HepG2 (cell line): ENCODE measurements at regions not wholly inside any gene's neighbourhood (a gene's known extent, or its start where the extent isn't known, plus 50 kb on each side); places are given as distances from the start of the nearest gene placed in this dataset.

ENCODE experiments used
- ATAC-seq: fragments of 200-7000 bp; cut with Tn5 transposase; 3 replicates; pipeline ENCODE4 v1.9.1; 2020; ENCODE audit warnings: mild to moderate bottlenecking, moderate library complexity
- BruUV-seq: library from RNA; stranded (reverse); fragments of 400-500 nt; replicated peaks from 2 replicates; lab custom pipeline; 2021; lab: Mats Ljungman, UMichigan
- CTCF ChIA-PET: fragments of 300-600 bp; formaldehyde crosslinking; extraction: SDS; loops from one replicate; lab custom pipeline; 2021; ENCODE audit warnings: low total read pairs, inconsistent platforms, low intra/inter-chr PET ratio; lab: Yijun Ruan, JAX
- POLR2A ChIA-PET: fragments of 350-600 bp; sonication (Branson Sonifier 250); formaldehyde crosslinking; loops from one replicate; lab custom pipeline; 2020; ENCODE audit warnings: antibody characterized with exemption, inconsistent platforms; lab: Yijun Ruan, JAX
- DNase-seq: peaks from one replicate; pipeline ENCODE4 v3.0.0-alpha.2; 2015; ENCODE audit warnings: low spot score
- FAIRE-seq: peaks from 3 replicates; lab custom pipeline; 2011; peaks lifted over from hg19 to GRCh38; lab: Jason Lieb, UNC
- H2AFZ ChIP-seq: one replicate; pipeline ENCODE4 v1.6.1; 2011; ENCODE audit warnings: low read length, inconsistent platforms
- H3K27ac ChIP-seq: fragments of 300-600 bp; 3 replicates; pipeline ENCODE4 v1.8.0; 2011; ENCODE audit warnings: mixed run types, mild to moderate bottlenecking, mixed read lengths, low read length, inconsistent platforms; ENCODE audit not compliant: insufficient read depth; ENCODE audit errors: extremely low read length
- H3K27me3 ChIP-seq, 2 experiments: fragments of 200-600 bp in 1 of 2; 2 replicates in 1 of 2; 3 replicates in 1 of 2; pipeline versions ENCODE4 v1.6.0 to v1.8.0; 2011; ENCODE audit warnings: low read length in 2 of 2, mild to moderate bottlenecking in 2 of 2, moderate library complexity in 2 of 2, inconsistent platforms in 1 of 2; ENCODE audit not compliant: insufficient read depth in 2 of 2, control insufficient read depth in 1 of 2
- H3K36me3 ChIP-seq, 2 experiments: fragments of 200-600 bp in 1 of 2; replicated peaks in 1 of 2; 2 replicates in 1 of 2; 3 replicates in 1 of 2; pipeline versions ENCODE4 v1.5.1 to v1.8.0; 2011; ENCODE audit warnings: low read length in 2 of 2, inconsistent platforms in 1 of 2; ENCODE audit not compliant: insufficient read depth in 2 of 2, control insufficient read depth in 1 of 2
- H3K4me1 ChIP-seq: 2 replicates; pipeline ENCODE4 v1.5.1; 2012; ENCODE audit warnings: low read length, inconsistent platforms; ENCODE audit not compliant: insufficient read depth
- H3K4me2 ChIP-seq: 2 replicates; pipeline ENCODE4 v1.6.0; 2011; ENCODE audit warnings: low read depth, low read length, inconsistent platforms
- H3K4me3 ChIP-seq, 3 experiments: fragments of 200-600 bp in 1 of 3; sonication (generic), shearing (Covaris generic) in 1 of 3; replicated peaks in 1 of 3; 2 replicates each; pipeline ENCODE4 v1.5.1; 2011 to 2016; ENCODE audit warnings: low read length in 3 of 3, inconsistent platforms in 2 of 3, low read depth in 2 of 3, mild to moderate bottlenecking in 2 of 3, control low read depth in 1 of 3, mixed read lengths in 1 of 3; ENCODE audit not compliant: insufficient read depth in 1 of 3
- H3K79me2 ChIP-seq: one replicate; pipeline ENCODE4 v1.6.1; 2011; ENCODE audit warnings: low read length, inconsistent platforms; ENCODE audit not compliant: insufficient read depth
- H3K9ac ChIP-seq: 2 replicates; pipeline ENCODE4 v1.6.0; 2011; ENCODE audit warnings: mild to moderate bottlenecking, low read depth, low read length, inconsistent platforms; ENCODE audit not compliant: insufficient read depth
- H3K9me3 ChIP-seq: 2 replicates; pipeline ENCODE4 v1.5.1; 2012; ENCODE audit warnings: mild to moderate bottlenecking, low read length
- H4K20me1 ChIP-seq: 2 replicates; pipeline ENCODE4 v1.6.0; 2011; ENCODE audit warnings: inconsistent platforms, mild to moderate bottlenecking, low read length, moderate library complexity; ENCODE audit not compliant: insufficient read depth
- ATF4 ChIP-seq, 2 experiments: fragments of 450-650 bp in 1 of 2; sonication (generic) in 1 of 2; formaldehyde crosslinking; IDR thresholded peaks; 2 replicates each; pipeline versions ENCODE4 v1.5.0 to v1.8.0; 2020 to 2022; ENCODE audit warnings: mild to moderate bottlenecking in 1 of 2, missing genetic modification reagents in 1 of 2
- CEBPB ChIP-seq: IDR thresholded peaks from 2 replicates; pipeline ENCODE4 v1.6.1; 2011; ENCODE audit warnings: low read depth, low read length, improper control_type of control experiment, borderline replicate concordance
- EP300 ChIP-seq, 3 experiments: sonication (generic) in 1 of 3; formaldehyde crosslinking in 1 of 3; IDR thresholded peaks; 2 replicates each; pipeline versions ENCODE4 v1.5.1 to v1.6.1; 2011 to 2020; ENCODE audit warnings: low read depth in 2 of 3, low read length in 2 of 3, borderline replicate concordance in 1 of 3, improper control_type of control experiment in 1 of 3, mild to moderate bottlenecking in 1 of 3, missing genetic modification reagents in 1 of 3, moderate library complexity in 1 of 3
- FOXC1 ChIP-seq: sonication (generic); formaldehyde crosslinking; IDR thresholded peaks from 2 replicates; pipeline ENCODE4 v1.8.0; 2022; ENCODE audit warnings: mild to moderate bottlenecking, missing genetic modification reagents, borderline replicate concordance
- JARID2 ChIP-seq: sonication (generic); formaldehyde crosslinking; IDR thresholded peaks from 2 replicates; pipeline ENCODE4 v1.8.1; 2023; ENCODE audit warnings: missing genetic modification reagents, inconsistent platforms; ENCODE audit not compliant: insufficient replicate concordance
- MAFG ChIP-seq: sonication (generic); formaldehyde crosslinking; IDR thresholded peaks from 2 replicates; pipeline ENCODE4 v1.5.1; 2020; ENCODE audit warnings: mild to moderate bottlenecking, missing genetic modification reagents
- MBNL3 ChIP-seq: fragments of 250-450 bp; sonication (Bioruptor Pico); conservative IDR thresholded peaks from 2 replicates; pipeline ENCODE4 v1.8.0; 2022; ENCODE audit warnings: mild to moderate bottlenecking, inconsistent platforms
- NFATC3 ChIP-seq: sonication (generic); formaldehyde crosslinking; IDR thresholded peaks from 2 replicates; pipeline ENCODE4 v1.5.1; 2020; ENCODE audit warnings: mild to moderate bottlenecking, missing genetic modification reagents
- POGZ ChIP-seq: sonication (generic); formaldehyde crosslinking; IDR thresholded peaks from 2 replicates; pipeline ENCODE4 v1.4.0; 2020; ENCODE audit warnings: mild to moderate bottlenecking, missing genetic modification reagents
- RBAK ChIP-seq: sonication (generic); formaldehyde crosslinking; IDR thresholded peaks from 2 replicates; pipeline ENCODE4 v1.5.1; 2020; ENCODE audit warnings: mild to moderate bottlenecking, missing genetic modification reagents
- REL ChIP-seq: sonication (generic); formaldehyde crosslinking; conservative IDR thresholded peaks from 2 replicates; pipeline ENCODE4 v1.8.0; 2022; ENCODE audit warnings: mild to moderate bottlenecking, missing genetic modification reagents, moderate library complexity
- SIN3B ChIP-seq: fragments of 150-350 bp; IDR thresholded peaks from 2 replicates; pipeline ENCODE4 v1.6.1; 2014; ENCODE audit warnings: low read length
- TBX3 ChIP-seq: fragments of 450-650 bp; IDR thresholded peaks from 2 replicates; pipeline ENCODE4 v1.6.1; 2017; ENCODE audit warnings: antibody characterized with exemption, mild to moderate bottlenecking, inconsistent platforms, borderline replicate concordance
- ZBTB1 ChIP-seq: sonication (generic); formaldehyde crosslinking; IDR thresholded peaks from 2 replicates; pipeline ENCODE4 v1.4.0; 2020; ENCODE audit warnings: missing genetic modification reagents, borderline replicate concordance
- ZGPAT ChIP-seq: IDR thresholded peaks from 2 replicates; pipeline ENCODE4 v1.6.1; 2016; ENCODE audit warnings: mild to moderate bottlenecking
- ZNF446 ChIP-seq: sonication (generic); formaldehyde crosslinking; IDR thresholded peaks from 2 replicates; pipeline ENCODE4 v1.5.0; 2020; ENCODE audit warnings: mild to moderate bottlenecking, missing genetic modification reagents
- ZNF569 ChIP-seq: sonication (generic); formaldehyde crosslinking; IDR thresholded peaks from 2 replicates; pipeline ENCODE4 v1.5.0; 2020; ENCODE audit warnings: mild to moderate bottlenecking, missing genetic modification reagents, moderate library complexity, borderline replicate concordance
- ZNF737 ChIP-seq: sonication (generic); formaldehyde crosslinking; IDR thresholded peaks from 2 replicates; pipeline ENCODE4 v1.5.0; 2020; ENCODE audit warnings: missing genetic modification reagents, mild to moderate bottlenecking, borderline replicate concordance
- WGBS: methylation state at CpG from one replicate; pipeline ENCODE4 v1.1.6; 2017; ENCODE audit warnings: low lambda C conversion rate; 5-methylcytosine and 5-hydroxymethylcytosine counted together
- in situ Hi-C: cut with HindIII; loops from 2 replicates; pipeline ENCODE4 v1.10.0; 2017; ENCODE audit warnings: low pct_unique_long_range_greater_than_20kb; ENCODE audit not compliant: extremely low pct_ligation_motif_present
- intact Hi-C: fragments of 100-400 bp; cut with micrococcal nuclease; formaldehyde crosslinking; loops from one replicate; pipeline ENCODE4 v1.10.0; 2022; ENCODE audit not compliant: unreplicated experiment

GRCh38 chr18:37900326-37900725 lies 334.7 kb upstream of the CELF4 start (continued):
- TF ChIP-seq JARID2 (CRISPR knock-in tag) (no peak), MBNL3 (CRISPR knock-in tag) (no peak), RBAK (CRISPR knock-in tag) (no peak), REL (CRISPR knock-in tag) (no peak), SIN3B (no peak), ZNF446 (CRISPR knock-in tag) (no peak)

- no TSS peak for BruUV-seq
- POLR2A ChIA-PET, result no interaction called here
- in situ Hi-C loops (no loop called here), intact Hi-C loops (no loop called here)
- H3K4me1 ChIP-seq, result no peaks in the 10 kb centered on the region
- no peaks in the 10 kb centered on the region for H3K79me2 ChIP-seq
- H3K4me2 ChIP-seq, result no peak overlapping the region
- no peak for ATAC-seq
- no peaks in the 10 kb centered on the region for H4K20me1 ChIP-seq
- no peaks in the 10 kb centered on the region for H3K9me3 ChIP-seq
- no peaks in the 10 kb centered on the region for H3K36me3 ChIP-seq
- 7% methylated on average over 5 of the region's 5 CpGs for WGBS
- TF ChIP-seq NFATC3 (CRISPR knock-in tag) (no peak), ZBTB1 (CRISPR knock-in tag) (no peak), ZGPAT (CRISPR knock-in tag) (no peak), POGZ (CRISPR knock-in tag) (no peak), FOXC1 (CRISPR knock-in tag) (no peak), ATF4 (CRISPR knock-in tag; IDR thresholded peaks at IDR 0.05) (no peak), MAFG (CRISPR knock-in tag) (no peak), EP300 (IDR thresholded peaks at IDR 0.05; ENCODE audit: low read depth in 2 of 2, low read length in 2 of 2) (no peak), EP300 (CRISPR knock-in tag; IDR thresholded peaks at IDR 0.05; ENCODE audit: borderline replicate concordance) (no peak), CEBPB (no peak), TBX3 (no peak), ZNF569 (no peak), ZNF737 (CRISPR knock-in tag) (no peak)
- no peak overlapping the region for H2AFZ ChIP-seq
- CTCF ChIA-PET, result no interaction called here
- no peaks in the 10 kb centered on the region for H3K27me3 ChIP-seq
- H3K9ac ChIP-seq, result no peak overlapping the region
- no peak for FAIRE-seq
- no peak for DNase-seq
- H3K27ac ChIP-seq, result no peak overlapping the region
- H3K4me3 ChIP-seq, result no peak overlapping the region
Measured at GRCh38 chr18:37889963-37890362, 324.4 kb upstream of the CELF4 start.
